ENCODE measurements at regions not wholly inside any gene's neighbourhood (a gene's known extent, or its start where the extent isn't known, plus 50 kb on each side); places are given as distances from the start of the nearest gene placed in this dataset.

- H3K36me3 ChIP-seq = no peaks in the 10 kb centered on the region
- no peak overlapping the region for H3K4me3 ChIP-seq
- no peaks in the 10 kb centered on the region for H3K9me3 ChIP-seq
- DNase-seq = no peak
- H3K27me3 ChIP-seq = no peaks in the 10 kb centered on the region
- no peak overlapping the region for H3K27ac ChIP-seq
- TF ChIP-seq CTCF (IDR thresholded peaks at IDR 0.05) = no peak
- WGBS, 2 donors = 88 to 92% methylated on average over 4 of the region's 4 CpGs
- intact Hi-C loops (cut with DNase I) = no loop called here
- no peaks in the 10 kb centered on the region for H3K4me1 ChIP-seq
- no peak for ATAC-seq
These were observed 238.6 kb upstream of the ACTBL2 start for GRCh38 chr5:57721226-57721625.

- H3K4me1 ChIP-seq = no peaks in the 10 kb centered on the region
- H3K27me3 ChIP-seq = no peaks in the 10 kb centered on the region
- no peak for ATAC-seq
- no peaks in the 10 kb centered on the region for H3K9me3 ChIP-seq
- no peak for DNase-seq
- TF ChIP-seq CTCF (IDR thresholded peaks at IDR 0.05) = no peak
- H3K27ac ChIP-seq = no peak overlapping the region
- WGBS, 2 donors = 89 to 94% methylated on average over 4 of the region's 4 CpGs
- intact Hi-C loops (cut with DNase I) = no loop called here
- H3K4me3 ChIP-seq = no peak overlapping the region
- H3K36me3 ChIP-seq = no peaks in the 10 kb centered on the region
These were observed 238.0 kb upstream of the ACTBL2 start for GRCh38 chr5:57720656-57721055.

GRCh38 chr5:57719216-57719615 is 236.6 kb upstream of the ACTBL2 start:
- Histone ChIP-seq H3K27me3 (no peaks in the 10 kb centered on the region), H3K27ac (no peak overlapping the region), H3K4me3 (no peak overlapping the region), H3K36me3 (no peaks in the 10 kb centered on the region), H3K4me1 (no peaks in the 10 kb centered on the region), H3K9me3 (no peaks in the 10 kb centered on the region)
- TF ChIP-seq CTCF (IDR thresholded peaks at IDR 0.05) = no peak
- DNase-seq (no peak), ATAC-seq (no peak)
- WGBS, 2 donors = 71 to 84% methylated on average over 1 of the region's 1 CpG
- intact Hi-C loops (cut with DNase I) = no loop called here

GRCh38 chr5:57718155-57718554 is 235.5 kb upstream of the ACTBL2 start:
- Histone ChIP-seq H3K27me3 (no peaks in the 10 kb centered on the region), H3K4me3 (no peak overlapping the region), H3K4me1 (no peaks in the 10 kb centered on the region), H3K36me3 (no peaks in the 10 kb centered on the region), H3K9me3 (no peaks in the 10 kb centered on the region), H3K27ac (no peak overlapping the region)
- ATAC-seq = no peak
- WGBS, 2 donors = 44 to 48% methylated on average over 2 of the region's 2 CpGs
- intact Hi-C loops (cut with DNase I) = no loop called here
- TF ChIP-seq CTCF (IDR thresholded peaks at IDR 0.05) = no peak
- no peak for DNase-seq

GRCh38 chr5:57717555-57717954 is 234.9 kb upstream of the ACTBL2 start:
- H3K27me3 ChIP-seq = no peaks in the 10 kb centered on the region
- no peaks in the 10 kb centered on the region for H3K9me3 ChIP-seq
- intact Hi-C loops (cut with DNase I) = no loop called here
- no peak overlapping the region for H3K4me3 ChIP-seq
- H3K27ac ChIP-seq = no peak overlapping the region
- DNase-seq = no peak
- H3K36me3 ChIP-seq = no peaks in the 10 kb centered on the region
- no peak for ATAC-seq
- H3K4me1 ChIP-seq = peaks cover 0 to 5% (median 0%) of the 10 kb centered on the region in 9 donors
- 68 to 94% methylated on average over 4 of the region's 4 CpGs for WGBS, 2 donors
- TF ChIP-seq CTCF (IDR thresholded peaks at IDR 0.05) = no peak
